CD4-positive, alpha-beta T cell treated with Interleukin-17A for 4 hours (primary cell): ENCODE measurements at regions not wholly inside any gene's neighbourhood (a gene's known extent, or its start where the extent isn't known, plus 50 kb on each side); places are given as distances from the start of the nearest gene placed in this dataset.

Source experiments
- DNase-seq: peaks from one replicate; pipeline ENCODE4 v3.0.0-alpha.2; 2020; ENCODE audit warnings: mixed read lengths

GRCh38 chr12:130017591-130018449 lies 114.0 kb upstream of the TMEM132D start:
- no peak for DNase-seq

GRCh38 chr12:130018614-130019013 lies 114.8 kb upstream of the TMEM132D start:
- DNase-seq, result no peak

GRCh38 chr12:130026608-130027176 lies 122.9 kb upstream of the TMEM132D start:
- peak; percentile 40 for DNase-seq

GRCh38 chr12:130027798-130028197 lies 124.0 kb upstream of the TMEM132D start:
- DNase-seq, result no peak

GRCh38 chr12:130029151-130029550 lies 125.3 kb upstream of the TMEM132D start:
- no peak for DNase-seq

GRCh38 chr12:130031041-130031440 lies 127.2 kb upstream of the TMEM132D start:
- no peak for DNase-seq

- peak; percentile 66 for DNase-seq
These were observed 127.9 kb upstream of the TMEM132D start for GRCh38 chr12:130031571-130032189.

- peak; percentile 57 for DNase-seq
These were observed 120.1 kb upstream of the FZD10 start for GRCh38 chr12:130041983-130042812.

GRCh38 chr12:130043685-130044406 lies 118.4 kb upstream of the FZD10 start:
- no peak for DNase-seq

- DNase-seq, result no peak
These were observed 117.2 kb upstream of the FZD10 start for GRCh38 chr12:130044991-130045621.

GRCh38 chr12:130049666-130050065 lies 112.6 kb upstream of the FZD10 start:
- DNase-seq, result no peak

- DNase-seq, result no peak
These were observed 110.4 kb upstream of the FZD10 start for GRCh38 chr12:130051900-130052299.

GRCh38 chr12:130053651-130054069 lies 108.6 kb upstream of the FZD10 start:
- DNase-seq, result no peak

- no peak for DNase-seq
These were observed 107.5 kb upstream of the FZD10 start for GRCh38 chr12:130054803-130055202.

- no peak for DNase-seq
These were observed 103.3 kb upstream of the FZD10 start for GRCh38 chr12:130058926-130059472.

GRCh38 chr12:130063866-130064265 lies 98.4 kb upstream of the FZD10 start:
- DNase-seq, result no peak

- no peak for DNase-seq
These were observed 97.3 kb upstream of the FZD10 start for GRCh38 chr12:130064999-130065398.

- DNase-seq, result no peak
These were observed 95.5 kb upstream of the FZD10 start for GRCh38 chr12:130066742-130067141.

GRCh38 chr12:130068741-130069140 lies 93.5 kb upstream of the FZD10 start:
- DNase-seq, result no peak

GRCh38 chr12:130070126-130070611 lies 92.1 kb upstream of the FZD10 start:
- DNase-seq, result no peak

- DNase-seq, result no peak
These were observed 88.5 kb upstream of the FZD10 start for GRCh38 chr12:130073721-130074120.
